H1 (cell line): ENCODE measurements at regions not wholly inside any gene's neighbourhood (a gene's known extent, or its start where the extent isn't known, plus 50 kb on each side); places are given as distances from the start of the nearest gene placed in this dataset.

Source experiments
- CTBP2 ChIP-seq: IDR thresholded peaks from 2 replicates; pipeline ENCODE4 v1.7.0; 2011; ENCODE audit warnings: borderline replicate concordance, mild to moderate bottlenecking, moderate library complexity, mixed read lengths, low read length; ENCODE audit not compliant: insufficient read depth, insufficient read length
- FOSL1 ChIP-seq: IDR thresholded peaks from 2 replicates; pipeline ENCODE4 v1.6.1; 2011; ENCODE audit warnings: mild to moderate bottlenecking, low read depth, low read length, moderate library complexity; ENCODE audit not compliant: insufficient read depth
- KDM1A ChIP-seq: fragments of 200-600, 300-600 bp; sonication (generic); IDR thresholded peaks from 2 replicates; pipeline ENCODE4 v1.7.1; 2016; ENCODE audit warnings: mild to moderate bottlenecking, low read length, borderline replicate concordance
- MAX ChIP-seq: IDR thresholded peaks from 2 replicates; pipeline ENCODE4 v1.6.1; 2012; ENCODE audit warnings: inconsistent platforms
- NANOG ChIP-seq: IDR thresholded peaks from 2 replicates; pipeline ENCODE4 v1.6.1; 2011; ENCODE audit warnings: low read length, low read depth, mild to moderate bottlenecking, inconsistent platforms; ENCODE audit not compliant: insufficient read depth, poor library complexity, severe bottlenecking
- NRF1 ChIP-seq: IDR thresholded peaks from 2 replicates; pipeline ENCODE4 v1.6.1; 2011; ENCODE audit warnings: mild to moderate bottlenecking, low read depth, low read length, improper control_type of control experiment
- SP4 ChIP-seq: IDR thresholded peaks from 2 replicates; pipeline ENCODE4 v1.6.1; 2012; ENCODE audit warnings: low read length, inconsistent platforms
- SUZ12 ChIP-seq: fragments of 200-600 bp; sonication (generic); IDR thresholded peaks from 2 replicates; pipeline ENCODE4 v1.6.1; 2012; ENCODE audit warnings: mild to moderate bottlenecking, inconsistent platforms, low read length, moderate library complexity, mixed read lengths

DNA sequence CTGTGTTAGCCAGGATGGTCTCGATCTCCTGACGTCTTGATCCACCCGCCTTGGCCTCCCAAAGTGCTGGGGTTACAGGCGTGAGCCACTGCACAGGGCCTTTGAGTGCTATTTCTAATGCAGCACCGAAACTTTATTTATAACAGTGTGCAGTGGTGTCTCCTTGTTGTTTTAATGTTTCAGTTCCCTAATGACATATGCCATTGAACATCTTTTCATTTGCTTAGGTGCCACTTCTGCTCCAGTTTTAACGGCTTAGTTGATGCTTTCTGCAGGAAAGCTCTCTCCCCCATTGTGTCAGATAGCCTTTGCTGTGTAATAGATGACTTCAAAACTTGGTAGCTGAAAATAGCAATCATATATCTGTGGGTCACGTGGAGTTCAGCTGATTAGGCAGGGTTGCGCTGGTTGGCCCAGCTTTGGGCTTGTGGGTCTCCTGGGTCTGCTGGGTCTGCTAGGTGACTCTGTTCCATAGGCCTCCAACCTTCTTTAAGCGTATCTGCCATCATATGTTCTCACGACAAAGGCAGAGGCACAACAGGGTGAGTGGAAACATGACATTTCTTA lies 76.4 kb upstream of the SHISA3 start (continued):
- no peak for TF ChIP-seq NANOG
- TF ChIP-seq KDM1A = no peak
- TF ChIP-seq MAX = no peak
- TF ChIP-seq SP4 = no peak
- TF ChIP-seq SUZ12 = no peak
- TF ChIP-seq FOSL1 = no peak
- no peak for TF ChIP-seq NRF1
- TF ChIP-seq CTBP2 = no peak
